NCI-H345 treated with DMSO at 0.1 percent for 48 hours (cell line): ENCODE measurements at regions not wholly inside any gene's neighbourhood (a gene's known extent, or its start where the extent isn't known, plus 50 kb on each side); places are given as distances from the start of the nearest gene placed in this dataset.
"Not testable (repeated sequence)": the region's sequence is repeated elsewhere in the genome, so short reads cannot be mapped to it uniquely, and the experiment has no call there.

Experiments used
- DNase-seq: peaks from one replicate; lab custom pipeline; 2025; ENCODE audit not compliant: unreplicated experiment; lab: John Stamatoyannopoulos, UW

DNA sequence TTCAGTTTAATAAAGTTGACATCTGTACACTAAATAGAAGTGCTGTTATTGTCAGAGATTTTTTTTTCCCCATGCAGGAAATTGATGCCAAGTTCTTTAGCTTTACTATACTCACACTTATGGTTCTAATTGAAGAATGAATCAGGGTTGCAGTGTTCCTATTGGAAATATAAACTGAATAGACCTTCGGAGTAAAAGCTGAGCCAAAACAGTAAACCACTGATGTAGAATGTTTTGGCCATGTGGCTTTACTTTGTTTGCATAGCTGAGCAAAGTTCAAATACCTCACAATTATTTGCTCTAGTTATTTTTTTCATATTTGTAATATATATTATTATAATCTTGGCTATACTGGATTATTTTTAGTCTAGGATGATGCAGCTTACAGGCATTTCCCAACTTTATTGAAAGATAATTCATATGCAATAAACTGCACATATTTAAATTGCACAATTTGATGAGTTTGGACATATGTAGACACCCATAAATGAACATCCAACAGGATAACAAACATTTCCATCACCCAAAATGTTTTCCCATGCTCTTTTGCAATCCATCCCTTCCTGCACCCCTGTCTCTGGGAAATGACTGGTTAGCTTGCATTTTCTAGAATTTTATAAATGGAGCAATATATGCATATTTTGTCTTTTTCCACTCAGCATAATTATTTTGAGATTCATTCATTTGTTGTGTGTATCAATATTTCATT, 105.8 kb upstream of the NOX3 start:
- DNase-seq, result no peak

- no peak for DNase-seq
These were observed 94.3 kb upstream of the NOX3 start for GRCh38 chr6:155549928-155550327.

DNA sequence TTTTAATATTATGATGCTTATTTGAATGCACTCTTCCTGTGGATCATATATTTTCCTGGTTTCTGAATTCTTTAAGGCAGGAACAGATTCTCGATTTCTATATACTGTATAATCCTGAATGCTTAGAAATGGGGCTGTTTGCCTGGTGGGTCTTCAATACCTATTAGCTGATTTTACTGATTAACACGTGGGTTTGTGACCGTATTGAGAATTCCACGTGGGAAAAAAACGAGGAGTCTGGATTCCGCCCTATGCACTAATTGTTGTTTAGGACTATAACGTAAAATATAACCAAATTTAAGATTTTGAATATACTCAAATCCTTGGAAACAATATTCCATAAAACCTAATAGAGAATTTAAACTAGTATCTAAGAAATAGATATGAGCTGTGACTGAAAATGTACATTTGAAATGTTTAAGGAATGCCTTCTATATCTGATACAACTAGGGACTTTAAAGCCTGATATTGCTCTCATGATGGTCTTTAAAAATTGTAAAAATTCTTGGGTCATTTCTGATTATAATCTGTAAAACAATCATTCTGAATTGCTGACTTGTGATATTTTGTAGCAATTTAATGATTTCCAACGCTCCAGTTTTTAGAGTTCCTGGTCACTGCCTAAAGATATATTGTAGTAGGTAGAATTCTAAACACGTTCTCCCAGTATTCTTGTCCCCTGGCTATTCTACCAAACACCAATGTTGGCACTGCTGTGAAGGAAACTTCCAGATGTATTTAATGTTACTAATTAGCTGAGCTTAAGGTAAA, 93.6 kb upstream of the NOX3 start:
- no peak for DNase-seq

- DNase-seq, result no peak
These were observed 92.9 kb upstream of the NOX3 start for GRCh38 chr6:155548576-155548975.

- no peak for DNase-seq
These were observed 89.0 kb upstream of the NOX3 start for GRCh38 chr6:155544677-155545076.

DNA sequence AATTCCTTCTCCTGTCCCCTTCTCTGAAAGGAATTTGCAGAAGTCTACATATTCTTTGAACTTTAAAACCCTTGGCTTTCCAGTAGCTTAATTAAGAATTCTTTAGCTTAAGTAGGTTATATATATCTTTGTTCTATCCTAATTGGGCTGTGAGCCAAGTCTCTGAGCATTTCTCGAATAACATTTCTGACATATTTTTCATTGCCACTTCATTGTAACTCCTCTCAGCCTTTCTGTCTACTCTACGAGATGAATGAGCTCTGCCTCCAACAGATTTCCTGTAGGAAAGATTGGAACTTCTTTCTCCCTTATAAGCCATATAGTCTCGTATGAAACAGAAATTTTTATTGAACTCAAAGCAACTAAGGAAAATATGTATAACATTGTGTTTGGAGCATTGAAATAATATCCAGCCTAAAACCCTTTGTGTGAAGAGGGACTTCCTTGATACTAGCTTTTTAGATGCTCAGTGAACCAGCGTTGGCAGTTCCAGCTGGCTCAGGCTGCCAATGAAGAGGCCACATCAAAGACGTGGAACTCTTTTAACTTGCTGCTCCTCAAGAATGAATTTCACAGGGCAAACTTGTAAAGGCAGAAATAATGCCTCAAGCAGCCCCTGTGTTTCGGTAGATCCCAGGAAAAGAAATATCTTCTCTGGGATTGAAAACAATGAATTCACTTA, 87.7 kb upstream of the NOX3 start:
- no peak for DNase-seq

DNA sequence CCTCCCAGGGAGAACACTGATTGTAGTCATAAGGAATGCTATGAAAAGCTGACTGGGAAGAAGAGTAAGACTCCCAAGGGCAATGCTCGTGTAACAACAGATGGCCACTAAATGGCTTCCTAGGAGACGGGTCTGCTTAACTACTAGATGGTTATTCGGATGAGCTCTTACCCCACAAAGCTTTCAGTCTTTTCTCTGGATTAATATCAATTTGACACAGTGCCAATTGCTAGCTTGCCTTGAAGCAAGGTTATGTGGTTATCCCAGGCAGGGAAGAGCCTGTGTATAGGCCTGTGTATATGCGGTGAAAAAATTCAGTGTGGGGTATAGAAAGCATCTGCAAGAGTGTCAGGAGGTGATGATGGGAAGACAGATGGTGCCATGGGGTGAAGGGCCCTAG, 86.4 kb upstream of the NOX3 start:
- no peak for DNase-seq

DNA sequence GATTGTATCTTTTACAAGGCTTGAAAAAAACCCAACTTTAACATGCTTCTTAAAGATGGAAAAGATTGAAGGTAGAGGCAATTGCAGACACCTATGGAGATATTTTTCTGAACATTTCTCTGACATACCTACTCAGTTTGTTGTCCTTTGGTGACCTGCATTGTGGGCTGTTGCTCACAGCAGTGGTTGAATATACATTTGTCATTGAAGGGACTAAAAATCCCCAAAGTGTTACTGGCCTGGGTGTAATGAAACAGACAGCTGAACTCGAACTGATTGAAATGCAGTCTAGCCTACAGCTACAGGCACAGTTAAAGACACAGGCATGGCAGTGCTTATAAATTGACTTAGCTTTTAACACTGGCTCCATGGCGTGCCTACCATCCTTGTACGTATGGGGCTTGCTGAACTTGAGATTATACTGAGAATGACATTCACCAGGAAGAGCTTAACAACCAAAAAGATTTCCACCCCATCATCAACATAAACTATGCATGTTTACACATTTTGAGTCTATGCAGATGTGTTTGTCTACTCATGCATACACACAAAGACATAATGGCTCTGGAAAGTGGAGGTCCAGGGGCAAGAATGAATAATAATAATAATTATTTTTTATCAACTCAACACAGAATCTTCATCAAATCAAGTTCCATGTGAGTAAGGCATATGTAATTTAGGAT, 83.2 kb upstream of the NOX3 start:
- DNase-seq, result no peak

- DNase-seq, result no peak
These were observed 79.0 kb upstream of the NOX3 start for GRCh38 chr6:155534678-155535077.

- DNase-seq, result peak; percentile 8
These were observed 74.7 kb upstream of the NOX3 start for GRCh38 chr6:155530219-155530834.

DNA sequence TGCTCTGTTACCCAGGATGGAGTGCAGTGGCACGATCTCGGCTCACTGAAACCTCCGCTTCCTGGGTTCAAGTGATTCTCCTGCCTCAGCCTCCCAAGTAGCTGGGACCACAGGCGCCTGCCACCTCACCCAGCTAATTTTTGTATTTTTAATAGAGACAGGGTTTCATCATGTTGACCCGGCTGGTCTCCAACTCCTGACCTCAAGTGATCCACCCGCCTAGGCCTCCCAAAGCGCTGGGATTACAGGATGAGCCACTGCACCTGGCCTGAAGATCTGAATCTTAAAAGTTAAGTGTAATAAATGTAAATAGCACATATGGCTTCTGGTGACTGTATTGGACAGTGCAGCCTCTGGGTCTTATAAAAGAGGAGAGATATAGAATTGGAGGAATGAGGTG, 74.2 kb upstream of the NOX3 start:
- not testable (repeated sequence) for DNase-seq

GRCh38 chr6:155528982-155529453, 73.4 kb upstream of the NOX3 start:
- no peak for DNase-seq

- no peak for DNase-seq
These were observed 72.7 kb upstream of the NOX3 start for GRCh38 chr6:155528335-155528734.

DNA sequence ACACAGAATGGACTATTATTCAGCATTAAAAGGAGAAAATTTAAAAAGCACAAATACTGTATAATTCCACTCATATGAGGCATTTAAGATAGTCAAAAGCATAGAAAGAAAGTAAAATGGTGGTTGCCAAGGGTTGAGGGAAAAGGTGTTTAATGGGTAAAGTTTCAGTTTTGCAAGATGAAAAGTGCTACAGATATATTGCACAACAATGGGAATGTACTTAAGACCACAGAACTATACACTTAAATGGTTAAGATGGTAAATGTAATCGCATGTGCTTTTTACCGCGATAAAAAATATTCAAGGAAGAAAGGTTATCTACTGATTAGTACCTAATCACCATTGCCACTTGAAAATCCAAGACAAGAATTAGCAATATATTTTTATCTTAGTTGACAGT, 71.8 kb upstream of the NOX3 start:
- DNase-seq, result no peak

DNA sequence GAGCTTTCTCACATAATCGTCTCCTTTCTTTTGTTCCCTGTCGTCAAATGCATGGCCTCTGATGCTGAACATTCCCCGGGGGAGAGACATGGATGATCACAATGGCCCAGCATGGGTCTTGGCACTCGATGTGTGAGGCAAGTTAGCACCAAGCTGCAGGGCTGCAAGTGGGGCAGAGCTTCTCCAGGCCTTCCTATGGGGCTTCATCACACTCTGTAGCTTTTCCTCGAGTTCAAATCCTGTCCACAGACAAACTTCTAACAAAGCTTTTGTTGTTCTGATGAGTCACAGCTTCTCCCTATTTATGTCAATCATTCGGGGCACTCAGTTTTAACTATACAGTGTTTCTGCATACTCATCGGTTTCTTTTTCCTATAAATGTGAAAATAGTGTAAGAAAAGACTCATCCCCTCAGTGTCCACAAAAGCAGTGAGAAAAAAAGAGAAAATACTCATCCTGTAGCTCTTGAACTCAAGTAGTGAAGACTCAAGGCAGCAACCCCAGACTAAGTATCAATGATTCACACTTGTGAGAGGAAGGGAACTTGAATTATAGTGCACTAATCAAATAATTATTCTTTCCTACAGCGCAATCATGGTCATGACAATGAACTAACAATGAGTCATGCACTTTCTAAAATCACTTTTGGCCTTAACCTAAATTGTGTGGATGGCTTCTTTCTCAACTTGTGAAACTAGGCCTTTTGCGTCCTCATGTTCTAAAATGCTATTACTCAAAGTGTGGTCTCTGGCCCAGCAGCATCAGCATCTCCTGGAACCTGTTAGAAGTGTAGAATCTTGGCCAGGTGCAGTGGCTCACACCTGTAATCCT, 68.4 kb upstream of the NOX3 start:
- peak; percentile 71 for DNase-seq

- DNase-seq, result no peak
These were observed 66.1 kb upstream of the NOX3 start for GRCh38 chr6:155521719-155522118.

DNA sequence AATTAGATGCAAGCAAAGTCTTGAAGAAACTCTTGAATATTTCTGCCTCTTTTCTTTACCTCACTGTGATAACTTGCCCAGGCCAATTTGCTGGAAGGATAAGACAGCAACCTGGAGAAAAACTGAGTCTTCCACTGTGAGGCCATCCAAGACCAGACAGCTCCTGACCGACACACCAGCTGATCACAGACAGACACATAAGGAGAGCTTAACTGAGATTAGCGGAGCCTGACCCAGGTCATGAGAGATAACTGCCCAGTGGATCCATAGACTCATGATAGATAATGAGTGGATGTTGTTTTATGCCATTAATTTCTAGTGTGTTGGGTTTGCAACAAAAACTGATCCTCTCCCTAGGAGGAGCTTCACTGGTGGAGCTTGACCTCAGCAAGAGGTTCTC, 64.4 kb upstream of the NOX3 start:
- DNase-seq, result no peak

DNA sequence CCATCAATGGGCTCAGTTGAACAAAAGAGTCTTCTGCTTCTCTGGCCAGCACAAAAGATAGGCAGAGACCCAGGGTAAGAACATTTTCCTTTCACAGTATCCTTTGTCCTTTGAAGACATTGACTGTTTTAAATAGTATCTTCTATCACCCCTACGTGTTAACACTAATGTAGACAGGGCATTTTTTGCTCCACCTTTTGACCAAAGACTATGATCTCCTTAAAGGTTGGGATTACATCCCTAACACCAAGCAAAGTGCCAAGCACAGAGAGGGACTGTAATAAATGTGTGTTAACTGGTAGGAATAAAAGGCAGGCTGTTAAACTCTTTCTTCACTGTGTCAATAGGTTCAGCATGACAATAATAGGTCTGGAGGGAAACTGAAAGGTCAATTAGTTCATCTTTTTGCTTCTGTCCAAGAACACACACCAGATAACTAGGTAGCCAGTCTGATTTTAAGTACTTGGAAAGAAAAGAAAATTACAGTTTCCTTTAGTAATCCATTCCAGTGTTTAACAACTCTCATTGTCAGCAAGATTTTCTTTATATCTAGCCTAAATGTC, 63.6 kb upstream of the NOX3 start:
- no peak for DNase-seq

- DNase-seq, result no peak
These were observed 61.7 kb upstream of the NOX3 start for GRCh38 chr6:155517294-155517693.

DNA sequence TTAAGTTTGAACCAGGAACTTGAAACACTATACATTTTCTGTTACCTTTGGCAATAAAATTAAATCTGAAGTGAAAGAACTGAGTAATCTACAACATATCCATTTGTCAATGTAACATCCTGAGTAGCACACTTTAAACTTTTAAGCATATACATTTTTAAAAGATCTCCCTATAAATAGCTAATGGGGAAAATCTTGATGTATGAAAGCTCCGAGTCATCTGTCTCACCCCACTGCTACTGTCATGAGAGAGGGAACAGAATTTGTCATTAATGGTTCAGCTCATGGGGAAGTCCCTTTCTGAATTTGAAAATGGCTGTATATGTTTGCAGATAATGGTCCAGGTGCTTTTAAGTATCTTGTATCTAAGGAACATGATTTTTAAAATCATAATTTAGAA, 55.2 kb upstream of the NOX3 start:
- DNase-seq, result no peak
